ENCODE measurements at regions not wholly inside any gene's neighbourhood (a gene's known extent, or its start where the extent isn't known, plus 50 kb on each side); places are given as distances from the start of the nearest gene placed in this dataset.

DNA sequence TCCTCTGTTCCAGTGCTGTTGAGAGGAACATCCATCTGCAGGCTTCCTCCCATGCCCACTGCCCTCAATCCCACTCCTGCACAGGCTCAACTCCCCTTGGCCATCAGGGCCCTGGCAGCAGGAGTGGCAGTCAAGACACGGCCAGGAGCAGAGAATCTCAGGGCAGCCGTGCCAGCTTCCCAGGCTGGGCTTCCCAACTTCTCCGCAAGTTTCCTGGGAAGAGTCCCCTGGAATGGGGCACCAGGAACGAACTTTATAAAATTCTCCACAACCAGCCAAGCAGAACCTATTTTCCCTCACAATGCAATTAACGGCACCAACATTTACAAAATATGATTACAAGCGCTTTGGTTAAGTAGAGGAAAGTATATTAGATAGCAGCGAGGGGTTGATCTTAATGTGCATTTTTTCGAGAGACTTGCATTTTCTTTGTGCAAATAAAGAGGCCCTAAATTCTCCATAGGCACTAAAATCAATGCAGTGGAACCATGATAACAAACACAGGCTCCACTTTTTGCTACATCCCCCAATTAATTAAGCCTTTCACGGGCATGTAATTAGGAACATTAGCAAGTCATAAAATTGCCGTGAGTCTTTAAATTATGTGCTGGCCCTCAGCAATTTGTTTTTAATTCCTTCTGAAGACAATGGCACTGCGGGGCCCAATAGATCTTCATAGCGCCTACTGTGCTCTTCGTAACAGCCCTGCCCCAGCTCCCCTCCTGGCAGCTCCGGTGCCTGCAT, 99.9 kb upstream of the LHX1 start:
- 14% methylated on average over 7 of the region's 14 CpGs for WGBS (ENCODE audit: insufficient coverage)
- H3K36me3 ChIP-seq (ENCODE audit: control insufficient read depth, insufficient read depth, low read length) = no peaks in the 10 kb centered on the region
- no peaks in the 10 kb centered on the region for H3K9me3 ChIP-seq (ENCODE audit: control insufficient read depth, insufficient read depth, low read length)
- H3K4me3 ChIP-seq (ENCODE audit: low read depth, low read length) = no peak overlapping the region
- peaks cover 6% of the 10 kb centered on the region for H3K4me1 ChIP-seq (ENCODE audit: control insufficient read depth, insufficient read depth, low read length)
- peak in 5 of 6 donors; percentile 24 to 98 (median 55) for DNase-seq (ENCODE audit: low read depth in 4 of 6, low spot score in 6 of 6)
- peaks cover 5% of the 10 kb centered on the region for H3K27me3 ChIP-seq (ENCODE audit: control insufficient read depth, insufficient read depth, low read length)
- H3K27ac ChIP-seq (ENCODE audit: low read depth, low read length) = no peak overlapping the region

- WGBS (ENCODE audit: insufficient coverage) = 59% methylated on average over 3 of the region's 3 CpGs
- DNase-seq (ENCODE audit: low read depth in 4 of 6, low spot score in 6 of 6) = no peak
- H3K27me3 ChIP-seq (ENCODE audit: control insufficient read depth, insufficient read depth, low read length) = peaks cover 2% of the 10 kb centered on the region
Measured at GRCh38 chr17:36837939-36838272, 99.4 kb upstream of the LHX1 start.

GRCh38 chr17:36839256-36839655, 98.0 kb upstream of the LHX1 start:
- H3K9me3 ChIP-seq (ENCODE audit: control insufficient read depth, insufficient read depth, low read length) = no peaks in the 10 kb centered on the region
- 34% methylated on average over 5 of the region's 5 CpGs for WGBS (ENCODE audit: insufficient coverage)
- H3K27ac ChIP-seq (ENCODE audit: low read depth, low read length) = no peak overlapping the region
- no peak for DNase-seq (ENCODE audit: low read depth in 4 of 6, low spot score in 6 of 6)
- H3K36me3 ChIP-seq (ENCODE audit: control insufficient read depth, insufficient read depth, low read length) = no peaks in the 10 kb centered on the region
- H3K4me3 ChIP-seq (ENCODE audit: low read depth, low read length) = no peak overlapping the region
- H3K27me3 ChIP-seq (ENCODE audit: control insufficient read depth, insufficient read depth, low read length) = peaks cover 2% of the 10 kb centered on the region
- peaks cover 6% of the 10 kb centered on the region for H3K4me1 ChIP-seq (ENCODE audit: control insufficient read depth, insufficient read depth, low read length)

More at GRCh38 chr17:36837939-36838272, 99.4 kb upstream of the LHX1 start:
- peaks cover 6% of the 10 kb centered on the region for H3K4me1 ChIP-seq (ENCODE audit: control insufficient read depth, insufficient read depth, low read length)
- no peak overlapping the region for H3K27ac ChIP-seq (ENCODE audit: low read depth, low read length)
- H3K36me3 ChIP-seq (ENCODE audit: control insufficient read depth, insufficient read depth, low read length) = no peaks in the 10 kb centered on the region
- H3K9me3 ChIP-seq (ENCODE audit: control insufficient read depth, insufficient read depth, low read length) = no peaks in the 10 kb centered on the region
- no peak overlapping the region for H3K4me3 ChIP-seq (ENCODE audit: low read depth, low read length)

DNA sequence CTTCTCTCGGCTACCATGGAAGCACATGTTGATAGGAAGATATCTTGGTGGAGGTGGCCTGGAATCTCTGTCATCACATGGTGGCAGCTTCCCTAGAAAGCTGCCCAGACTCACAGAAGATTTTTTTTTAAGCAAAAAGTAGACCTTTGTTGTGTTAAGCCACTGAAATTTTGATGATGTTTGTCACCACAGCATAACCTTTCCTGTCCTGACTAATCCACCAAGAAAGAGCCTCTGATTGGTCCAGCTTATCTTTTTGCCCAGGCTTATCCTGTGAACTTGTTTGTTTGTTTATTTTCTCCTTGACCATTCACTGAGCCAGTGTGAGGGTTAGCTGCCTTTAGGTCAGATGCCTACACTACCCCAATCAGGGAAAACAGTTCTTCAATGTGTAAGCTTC, 96.5 kb upstream of the LHX1 start:
- Histone ChIP-seq H3K27ac (ENCODE audit: low read depth, low read length) (no peak overlapping the region), H3K27me3 (ENCODE audit: control insufficient read depth, insufficient read depth, low read length) (peaks cover 2% of the 10 kb centered on the region), H3K9me3 (ENCODE audit: control insufficient read depth, insufficient read depth, low read length) (no peaks in the 10 kb centered on the region), H3K36me3 (ENCODE audit: control insufficient read depth, insufficient read depth, low read length) (no peaks in the 10 kb centered on the region), H3K4me1 (ENCODE audit: control insufficient read depth, insufficient read depth, low read length) (peaks cover 11% of the 10 kb centered on the region), H3K4me3 (ENCODE audit: low read depth, low read length) (no peak overlapping the region)
- DNase-seq (ENCODE audit: low read depth in 4 of 6, low spot score in 6 of 6) = no peak
- 89% methylated on average over 1 of the region's 1 CpG for WGBS (ENCODE audit: insufficient coverage)

- no peak overlapping the region for H3K27ac ChIP-seq (ENCODE audit: low read depth, low read length)
- no peaks in the 10 kb centered on the region for H3K36me3 ChIP-seq (ENCODE audit: control insufficient read depth, insufficient read depth, low read length)
- H3K4me1 ChIP-seq (ENCODE audit: control insufficient read depth, insufficient read depth, low read length) = peaks cover 10% of the 10 kb centered on the region
- H3K9me3 ChIP-seq (ENCODE audit: control insufficient read depth, insufficient read depth, low read length) = no peaks in the 10 kb centered on the region
- H3K27me3 ChIP-seq (ENCODE audit: control insufficient read depth, insufficient read depth, low read length) = peaks cover 7% of the 10 kb centered on the region
- 31% methylated on average over 2 of the region's 6 CpGs for WGBS (ENCODE audit: insufficient coverage)
- peak in 1 of 6 donors; percentile 58 for DNase-seq (ENCODE audit: low read depth in 4 of 6, low spot score in 6 of 6)
- no peak overlapping the region for H3K4me3 ChIP-seq (ENCODE audit: low read depth, low read length)
Measured at GRCh38 chr17:36842231-36842819, 95.0 kb upstream of the LHX1 start.

- H3K9me3 ChIP-seq (ENCODE audit: control insufficient read depth, insufficient read depth, low read length) = no peaks in the 10 kb centered on the region
- peaks cover 7% of the 10 kb centered on the region for H3K27me3 ChIP-seq (ENCODE audit: control insufficient read depth, insufficient read depth, low read length)
- peaks cover 10% of the 10 kb centered on the region for H3K4me1 ChIP-seq (ENCODE audit: control insufficient read depth, insufficient read depth, low read length)
- no peak overlapping the region for H3K27ac ChIP-seq (ENCODE audit: low read depth, low read length)
- H3K4me3 ChIP-seq (ENCODE audit: low read depth, low read length) = no peak overlapping the region
- WGBS (ENCODE audit: insufficient coverage) = 52% methylated on average over 7 of the region's 12 CpGs
- H3K36me3 ChIP-seq (ENCODE audit: control insufficient read depth, insufficient read depth, low read length) = no peaks in the 10 kb centered on the region
- no peak for DNase-seq (ENCODE audit: low read depth in 4 of 6, low spot score in 6 of 6)
Measured at GRCh38 chr17:36842963-36843558, 94.2 kb upstream of the LHX1 start.

- Histone ChIP-seq H3K4me1 (ENCODE audit: control insufficient read depth, insufficient read depth, low read length) (peaks cover 10% of the 10 kb centered on the region), H3K27me3 (ENCODE audit: control insufficient read depth, insufficient read depth, low read length) (peaks cover 7% of the 10 kb centered on the region), H3K36me3 (ENCODE audit: control insufficient read depth, insufficient read depth, low read length) (no peaks in the 10 kb centered on the region), H3K27ac (ENCODE audit: low read depth, low read length) (no peak overlapping the region), H3K9me3 (ENCODE audit: control insufficient read depth, insufficient read depth, low read length) (no peaks in the 10 kb centered on the region), H3K4me3 (ENCODE audit: low read depth, low read length) (no peak overlapping the region)
- WGBS (ENCODE audit: insufficient coverage) = no CpG with 5 or more reads among the region's 2 CpGs
- no peak for DNase-seq (ENCODE audit: low read depth in 4 of 6, low spot score in 6 of 6)
Measured at GRCh38 chr17:36844013-36844412, 93.3 kb upstream of the LHX1 start.

- Histone ChIP-seq H3K9me3 (ENCODE audit: control insufficient read depth, insufficient read depth, low read length) (no peaks in the 10 kb centered on the region), H3K4me3 (ENCODE audit: low read depth, low read length) (no peak overlapping the region), H3K4me1 (ENCODE audit: control insufficient read depth, insufficient read depth, low read length) (peaks cover 7% of the 10 kb centered on the region), H3K36me3 (ENCODE audit: control insufficient read depth, insufficient read depth, low read length) (no peaks in the 10 kb centered on the region), H3K27me3 (ENCODE audit: control insufficient read depth, insufficient read depth, low read length) (peaks cover 7% of the 10 kb centered on the region), H3K27ac (ENCODE audit: low read depth, low read length) (no peak overlapping the region)
- 73% methylated on average over 1 of the region's 2 CpGs for WGBS (ENCODE audit: insufficient coverage)
- DNase-seq (ENCODE audit: low read depth in 4 of 6, low spot score in 6 of 6) = no peak
Measured at GRCh38 chr17:36844601-36845000, 92.7 kb upstream of the LHX1 start.

DNA sequence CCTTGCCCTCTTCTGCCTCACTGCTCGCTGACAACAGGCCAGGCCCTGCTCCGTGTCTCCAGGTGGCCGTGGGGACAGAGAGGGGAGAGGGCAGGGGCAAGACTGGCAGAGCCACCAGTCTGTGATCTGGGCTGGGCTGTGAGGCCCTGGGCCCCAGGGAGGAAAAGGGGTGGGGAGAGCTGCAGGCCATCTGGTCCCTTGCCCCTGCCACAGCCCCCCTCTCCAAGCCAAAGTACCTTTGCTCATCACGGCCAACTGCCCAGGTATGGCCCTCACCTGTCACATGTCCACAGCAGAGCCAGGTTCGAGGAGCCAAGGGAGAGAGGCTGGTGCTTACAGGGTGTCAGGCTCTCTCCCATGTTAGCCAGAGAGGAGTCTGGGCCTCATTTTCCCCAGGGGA, 91.4 kb upstream of the LHX1 start:
- WGBS (ENCODE audit: insufficient coverage) = 55% methylated on average over 4 of the region's 5 CpGs
- no peak for DNase-seq (ENCODE audit: low read depth in 4 of 6, low spot score in 6 of 6)
- Histone ChIP-seq H3K27ac (ENCODE audit: low read depth, low read length) (no peak overlapping the region), H3K27me3 (ENCODE audit: control insufficient read depth, insufficient read depth, low read length) (peaks cover 5% of the 10 kb centered on the region), H3K36me3 (ENCODE audit: control insufficient read depth, insufficient read depth, low read length) (no peaks in the 10 kb centered on the region), H3K4me1 (ENCODE audit: control insufficient read depth, insufficient read depth, low read length) (peaks cover 7% of the 10 kb centered on the region), H3K4me3 (ENCODE audit: low read depth, low read length) (no peak overlapping the region), H3K9me3 (ENCODE audit: control insufficient read depth, insufficient read depth, low read length) (no peaks in the 10 kb centered on the region)

Data from spinal cord (tissue), 9 donors.